ENCODE measurements at regions not wholly inside any gene's neighbourhood (a gene's known extent, or its start where the extent isn't known, plus 50 kb on each side); places are given as distances from the start of the nearest gene placed in this dataset.

- TF ChIP-seq, protein P1, sequence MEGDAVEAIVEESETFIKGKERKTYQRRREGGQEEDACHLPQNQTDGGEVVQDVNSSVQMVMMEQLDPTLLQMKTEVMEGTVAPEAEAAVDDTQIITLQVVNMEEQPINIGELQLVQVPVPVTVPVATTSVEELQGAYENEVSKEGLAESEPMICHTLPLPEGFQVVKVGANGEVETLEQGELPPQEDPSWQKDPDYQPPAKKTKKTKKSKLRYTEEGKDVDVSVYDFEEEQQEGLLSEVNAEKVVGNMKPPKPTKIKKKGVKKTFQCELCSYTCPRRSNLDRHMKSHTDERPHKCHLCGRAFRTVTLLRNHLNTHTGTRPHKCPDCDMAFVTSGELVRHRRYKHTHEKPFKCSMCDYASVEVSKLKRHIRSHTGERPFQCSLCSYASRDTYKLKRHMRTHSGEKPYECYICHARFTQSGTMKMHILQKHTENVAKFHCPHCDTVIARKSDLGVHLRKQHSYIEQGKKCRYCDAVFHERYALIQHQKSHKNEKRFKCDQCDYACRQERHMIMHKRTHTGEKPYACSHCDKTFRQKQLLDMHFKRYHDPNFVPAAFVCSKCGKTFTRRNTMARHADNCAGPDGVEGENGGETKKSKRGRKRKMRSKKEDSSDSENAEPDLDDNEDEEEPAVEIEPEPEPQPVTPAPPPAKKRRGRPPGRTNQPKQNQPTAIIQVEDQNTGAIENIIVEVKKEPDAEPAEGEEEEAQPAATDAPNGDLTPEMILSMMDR (IDR thresholded peaks at IDR 0.05; ENCODE audit: low read depth, low read length), result no peak
- no peak for TF ChIP-seq EZH2phosphoT487 (IDR thresholded peaks at IDR 0.05; ENCODE audit: low read depth)
Observed at GRCh38 chr13:89454681-89455080, 1783.5 kb downstream of the SLITRK5 start.

Measured in OCI-LY3 (cell line).